HEK293T (cell line): ENCODE measurements at regions not wholly inside any gene's neighbourhood (a gene's known extent, or its start where the extent isn't known, plus 50 kb on each side); places are given as distances from the start of the nearest gene placed in this dataset.

ENCODE experiments used
- LEF1 ChIP-seq: fragments of 450-650 bp; IDR thresholded peaks from 2 replicates; pipeline ENCODE4 v1.6.1; 2017; ENCODE audit warnings: mild to moderate bottlenecking, borderline replicate concordance
- PKNOX1 ChIP-seq: fragments of 450-650 bp; IDR thresholded peaks from 2 replicates; pipeline ENCODE4 v1.6.1; 2016
- ZNF384 ChIP-seq: fragments of 450-650 bp; IDR thresholded peaks from 2 replicates; pipeline ENCODE4 v1.6.1; 2016

- TF ChIP-seq ZNF384 (no peak), LEF1 (no peak), PKNOX1 (peak; percentile 37; the same call in 1 of the 2 replicates)
Measured at GRCh38 chr5:174378121-174378874, 332.8 kb downstream of the NSG2 start.
